ENCODE measurements at regions not wholly inside any gene's neighbourhood (a gene's known extent, or its start where the extent isn't known, plus 50 kb on each side); places are given as distances from the start of the nearest gene placed in this dataset.

GRCh38 chr16:79303959-79304387 is 296.6 kb downstream of the MAF start:
- Histone ChIP-seq H3K9me3 (no peaks in the 10 kb centered on the region), H3K36me3 (no peaks in the 10 kb centered on the region), H3K4me1 (no peaks in the 10 kb centered on the region), H3K4me3 (no peak overlapping the region), H3K27ac (no peak overlapping the region), H3K27me3 (no peaks in the 10 kb centered on the region)
- DNase-seq (ENCODE audit: low spot score) = no peak
- TF ChIP-seq, protein P1, sequence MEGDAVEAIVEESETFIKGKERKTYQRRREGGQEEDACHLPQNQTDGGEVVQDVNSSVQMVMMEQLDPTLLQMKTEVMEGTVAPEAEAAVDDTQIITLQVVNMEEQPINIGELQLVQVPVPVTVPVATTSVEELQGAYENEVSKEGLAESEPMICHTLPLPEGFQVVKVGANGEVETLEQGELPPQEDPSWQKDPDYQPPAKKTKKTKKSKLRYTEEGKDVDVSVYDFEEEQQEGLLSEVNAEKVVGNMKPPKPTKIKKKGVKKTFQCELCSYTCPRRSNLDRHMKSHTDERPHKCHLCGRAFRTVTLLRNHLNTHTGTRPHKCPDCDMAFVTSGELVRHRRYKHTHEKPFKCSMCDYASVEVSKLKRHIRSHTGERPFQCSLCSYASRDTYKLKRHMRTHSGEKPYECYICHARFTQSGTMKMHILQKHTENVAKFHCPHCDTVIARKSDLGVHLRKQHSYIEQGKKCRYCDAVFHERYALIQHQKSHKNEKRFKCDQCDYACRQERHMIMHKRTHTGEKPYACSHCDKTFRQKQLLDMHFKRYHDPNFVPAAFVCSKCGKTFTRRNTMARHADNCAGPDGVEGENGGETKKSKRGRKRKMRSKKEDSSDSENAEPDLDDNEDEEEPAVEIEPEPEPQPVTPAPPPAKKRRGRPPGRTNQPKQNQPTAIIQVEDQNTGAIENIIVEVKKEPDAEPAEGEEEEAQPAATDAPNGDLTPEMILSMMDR (IDR thresholded peaks at IDR 0.05) = no peak

DNA sequence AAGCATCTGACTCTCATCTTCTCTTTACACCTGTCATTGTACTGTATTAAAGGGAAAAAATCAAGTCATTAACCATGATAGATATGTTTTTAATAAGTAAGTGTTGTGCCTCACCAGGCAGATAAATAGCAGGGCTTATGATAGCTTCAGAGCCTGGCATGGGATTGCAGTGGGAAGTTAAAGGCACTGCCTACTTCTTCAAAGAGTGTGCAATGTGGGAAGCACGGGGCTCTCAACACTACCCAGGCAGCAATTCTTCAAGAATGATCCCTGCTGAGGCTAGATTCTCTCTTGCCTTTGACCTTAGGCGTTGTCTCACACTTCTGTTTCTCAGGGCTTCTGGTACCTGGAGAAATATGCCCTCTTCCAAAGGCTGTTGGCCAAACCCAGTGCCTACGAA is 297.3 kb downstream of the MAF start:
- H3K4me3 ChIP-seq = no peak overlapping the region
- H3K27me3 ChIP-seq = no peaks in the 10 kb centered on the region
- TF ChIP-seq, protein P1 (IDR thresholded peaks at IDR 0.05) = no peak
- DNase-seq (ENCODE audit: low spot score) = no peak
- no peak overlapping the region for H3K27ac ChIP-seq
- no peaks in the 10 kb centered on the region for H3K9me3 ChIP-seq
- no peaks in the 10 kb centered on the region for H3K36me3 ChIP-seq
- H3K4me1 ChIP-seq = no peaks in the 10 kb centered on the region

GRCh38 chr16:79302731-79303130 is 297.8 kb downstream of the MAF start:
- Histone ChIP-seq H3K4me1 (no peaks in the 10 kb centered on the region), H3K4me3 (no peak overlapping the region), H3K9me3 (no peaks in the 10 kb centered on the region), H3K36me3 (no peaks in the 10 kb centered on the region), H3K27ac (no peak overlapping the region), H3K27me3 (no peaks in the 10 kb centered on the region)
- DNase-seq (ENCODE audit: low spot score) = no peak
- TF ChIP-seq, protein P1 (IDR thresholded peaks at IDR 0.05) = no peak

GRCh38 chr16:79301051-79301450 is 299.5 kb downstream of the MAF start:
- Histone ChIP-seq H3K27me3 (no peaks in the 10 kb centered on the region), H3K9me3 (no peaks in the 10 kb centered on the region), H3K27ac (no peak overlapping the region), H3K4me1 (no peaks in the 10 kb centered on the region), H3K36me3 (no peaks in the 10 kb centered on the region), H3K4me3 (no peak overlapping the region)
- DNase-seq (ENCODE audit: low spot score) = no peak
- TF ChIP-seq, protein P1 (IDR thresholded peaks at IDR 0.05) = no peak

GRCh38 chr16:79298894-79299799 is 301.4 kb downstream of the MAF start:
- Histone ChIP-seq H3K27ac (no peak overlapping the region), H3K4me3 (no peak overlapping the region), H3K36me3 (no peaks in the 10 kb centered on the region), H3K27me3 (no peaks in the 10 kb centered on the region), H3K4me1 (no peaks in the 10 kb centered on the region), H3K9me3 (no peaks in the 10 kb centered on the region)
- TF ChIP-seq, protein P1 (IDR thresholded peaks at IDR 0.05) = no peak
- DNase-seq (ENCODE audit: low spot score) = no peak
